NCI-H1048 (cell line): ENCODE measurements at regions not wholly inside any gene's neighbourhood (a gene's known extent, or its start where the extent isn't known, plus 50 kb on each side); places are given as distances from the start of the nearest gene placed in this dataset.
"Not testable (repeated sequence)": the region's sequence is repeated elsewhere in the genome, so short reads cannot be mapped to it uniquely, and the experiment has no call there.

ENCODE experiments used
- DNase-seq: peaks from one replicate; lab custom pipeline; 2025; lab: John Stamatoyannopoulos, UW

DNA sequence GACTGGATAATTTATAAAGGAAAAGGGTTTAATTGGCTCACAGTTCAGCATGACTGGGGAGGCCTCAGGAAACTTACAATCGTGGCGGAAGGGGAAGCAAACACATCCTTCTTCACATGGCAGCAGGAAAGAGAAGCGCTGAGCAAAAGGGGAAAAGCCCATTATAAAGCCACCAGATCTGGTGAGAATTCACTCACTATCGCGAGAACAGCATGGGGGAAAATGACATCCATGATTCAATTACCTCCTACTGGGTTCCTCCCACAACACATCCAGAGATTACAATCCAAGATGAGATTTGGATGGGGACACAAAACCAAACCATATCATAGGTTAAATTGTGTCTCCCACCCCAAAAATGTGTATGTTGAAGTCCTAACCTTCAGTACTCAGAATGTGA is 491.7 kb downstream of the SETD4 start:
- no peak for DNase-seq

DNA sequence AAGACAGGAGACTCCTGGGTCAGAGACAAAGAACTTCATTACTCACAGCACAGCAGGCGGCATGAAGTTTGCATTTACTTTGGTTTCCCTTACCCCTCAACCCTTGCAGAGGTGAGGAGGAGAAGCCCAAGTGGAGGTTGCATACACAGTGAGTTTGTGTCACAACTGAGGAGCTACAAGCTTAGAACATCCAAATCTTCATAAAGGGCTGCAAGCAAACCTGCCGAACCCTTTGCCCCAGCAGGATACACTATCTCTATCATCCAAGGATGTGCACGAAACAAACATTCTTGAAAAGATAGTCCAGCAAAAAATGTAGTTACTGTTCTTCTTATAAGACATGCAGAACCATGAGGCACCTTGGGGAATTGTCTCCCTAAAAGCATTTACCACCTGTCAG is 493.5 kb downstream of the SETD4 start:
- DNase-seq, result no peak

DNA sequence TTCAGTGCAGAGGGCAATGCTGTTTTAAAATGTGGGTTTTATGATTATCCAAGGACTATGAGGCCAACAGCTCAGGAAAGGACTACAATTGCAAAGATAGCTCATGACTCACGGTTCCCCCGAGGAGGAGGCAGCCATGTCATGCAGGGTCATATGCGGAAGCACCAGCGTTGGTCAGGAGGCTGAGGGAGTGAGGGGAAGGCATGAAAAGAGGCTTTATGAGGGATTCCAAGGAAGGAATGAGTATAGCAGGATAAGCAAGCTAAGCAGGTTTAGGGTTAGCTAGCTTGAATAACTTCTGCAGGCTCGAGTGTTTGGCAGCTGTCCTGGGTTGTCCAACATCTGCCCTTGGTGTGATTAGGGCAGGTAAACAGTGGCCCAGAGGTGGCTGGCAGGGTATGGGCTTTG is 495.1 kb downstream of the SETD4 start:
- DNase-seq, result no peak

DNA sequence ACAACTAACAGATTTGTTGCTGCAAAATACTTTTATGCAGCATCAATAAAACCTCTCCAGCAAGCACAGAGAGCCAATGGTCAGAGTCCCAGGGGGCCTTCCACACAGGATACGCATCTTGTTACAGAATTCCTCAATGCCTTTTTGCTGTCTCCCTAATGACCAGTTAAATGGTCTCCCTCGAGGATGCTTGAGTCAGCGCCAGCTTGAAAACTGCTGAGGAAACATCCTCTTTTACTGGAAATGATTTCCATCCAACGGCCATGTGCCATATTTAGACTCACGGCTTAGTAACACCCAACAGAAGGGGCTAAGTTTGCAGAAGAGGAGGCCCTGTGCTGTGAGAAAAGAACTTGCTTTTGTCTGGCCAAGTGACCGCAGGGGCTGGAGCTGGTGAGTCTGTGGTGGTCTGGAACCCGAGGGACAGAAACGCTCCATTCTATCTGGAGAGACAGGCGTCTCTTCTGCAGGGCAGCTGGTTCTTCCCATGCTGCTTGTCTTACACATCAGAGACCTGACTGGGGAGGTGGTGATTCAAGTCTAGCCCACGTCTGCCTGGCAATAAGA is 496.4 kb downstream of the SETD4 start:
- DNase-seq, result no peak

DNA sequence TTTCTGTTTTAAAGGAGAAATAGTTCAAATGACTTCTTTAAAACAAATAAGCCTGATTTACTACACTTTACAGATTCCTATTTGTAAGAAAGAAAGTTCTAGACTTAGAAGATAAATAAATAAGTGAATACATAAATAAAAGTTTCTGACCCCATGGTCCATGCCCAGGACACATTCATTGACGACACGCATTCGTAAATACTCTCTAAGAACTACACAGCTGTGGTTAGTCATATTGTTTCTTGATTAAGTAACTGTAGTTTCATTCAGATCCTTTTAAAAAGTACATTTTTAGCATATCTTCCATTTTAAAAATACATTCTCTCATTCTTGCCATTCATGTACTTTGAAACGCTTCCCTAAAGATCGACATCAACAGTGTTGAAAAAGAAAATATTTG is 497.4 kb downstream of the SETD4 start:
- DNase-seq, result no peak

DNA sequence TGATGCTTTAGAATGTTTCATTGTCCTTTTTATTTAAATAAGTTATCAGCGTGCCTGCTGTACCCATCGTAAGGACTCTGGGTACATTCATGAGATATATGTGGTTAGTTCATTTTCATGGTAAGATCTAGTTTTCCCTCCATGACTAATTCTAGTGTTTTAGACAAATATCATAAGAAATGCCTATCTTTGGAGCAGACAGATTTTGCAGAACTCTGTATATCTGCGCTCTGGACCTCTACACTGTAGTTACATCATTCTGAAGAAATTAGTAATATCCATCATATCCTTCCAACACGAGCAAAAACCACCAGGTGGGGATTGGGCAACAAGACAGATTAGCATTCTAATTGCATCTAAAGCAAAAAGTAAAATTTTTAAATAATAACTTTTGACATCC is 499.2 kb downstream of the SETD4 start:
- no peak for DNase-seq

DNA sequence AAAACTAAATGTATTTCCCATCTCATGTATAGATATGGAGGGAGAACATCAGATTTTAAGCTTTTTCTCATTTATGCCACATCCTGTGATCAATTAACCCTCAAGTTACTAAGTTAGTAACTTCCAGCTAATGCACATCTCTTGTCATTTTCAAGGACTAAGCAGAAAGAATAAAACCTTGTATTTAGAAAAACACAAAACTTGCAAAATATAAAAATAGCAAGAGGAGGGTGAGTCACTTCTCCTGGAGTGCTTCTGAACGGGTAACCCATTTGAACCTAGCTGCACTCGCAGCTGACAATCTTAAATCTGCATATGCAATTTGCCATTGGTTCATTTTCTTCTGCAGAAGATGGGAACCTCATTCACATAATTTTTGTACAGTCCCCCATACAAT is 500.5 kb downstream of the SETD4 start:
- DNase-seq, result no peak

DNA sequence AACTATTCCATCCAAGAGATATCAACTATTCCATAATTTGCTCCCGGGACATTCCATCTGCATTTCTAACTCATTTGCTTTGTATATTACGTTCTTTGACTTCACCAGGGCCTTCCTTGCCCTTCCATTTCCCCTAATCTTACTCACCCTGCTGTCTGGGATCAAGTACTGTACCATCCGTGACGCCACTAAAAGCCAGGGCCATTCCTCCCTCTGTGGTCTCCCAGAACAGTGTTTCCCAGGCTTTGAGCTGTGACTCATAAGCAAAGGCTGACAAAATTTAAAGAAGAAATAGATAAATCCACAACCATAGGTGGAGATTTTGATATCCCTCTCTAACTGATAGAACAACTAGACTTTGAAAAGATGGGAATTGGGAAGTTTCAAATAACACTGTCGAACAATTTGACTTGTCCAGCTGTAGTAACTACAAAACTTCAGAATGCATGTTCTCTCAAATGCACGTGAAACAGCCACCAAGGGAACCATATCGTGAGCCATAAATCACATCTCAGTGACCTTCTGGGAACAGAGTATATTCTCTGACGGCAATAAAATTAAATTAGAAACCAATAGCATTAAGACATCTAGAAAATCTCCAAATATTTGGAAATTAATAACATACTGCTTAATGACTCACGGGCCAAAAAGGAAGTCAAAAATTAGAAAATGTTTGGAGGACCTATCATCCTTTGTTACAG is 501.0 kb downstream of the SETD4 start:
- DNase-seq, result no peak

DNA sequence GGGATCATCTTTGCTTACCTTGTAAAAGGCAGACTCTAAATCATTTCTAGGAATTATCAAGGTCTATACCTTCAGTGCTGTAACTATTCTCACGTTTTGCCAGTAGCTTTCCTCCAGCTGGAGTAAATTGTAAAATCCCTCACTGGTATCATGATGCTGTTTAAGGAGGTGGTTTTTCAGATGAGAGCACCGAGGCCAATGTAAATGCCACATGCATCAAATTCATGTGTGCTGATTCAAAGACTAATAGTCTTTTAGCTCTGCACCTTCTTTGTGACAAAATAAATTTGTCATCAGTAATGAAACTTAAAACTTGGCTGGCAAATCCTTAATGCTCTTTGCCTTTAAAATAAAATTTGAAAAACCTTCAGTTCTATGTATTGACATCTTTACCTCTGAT is 503.8 kb downstream of the SETD4 start:
- DNase-seq, result no peak

DNA sequence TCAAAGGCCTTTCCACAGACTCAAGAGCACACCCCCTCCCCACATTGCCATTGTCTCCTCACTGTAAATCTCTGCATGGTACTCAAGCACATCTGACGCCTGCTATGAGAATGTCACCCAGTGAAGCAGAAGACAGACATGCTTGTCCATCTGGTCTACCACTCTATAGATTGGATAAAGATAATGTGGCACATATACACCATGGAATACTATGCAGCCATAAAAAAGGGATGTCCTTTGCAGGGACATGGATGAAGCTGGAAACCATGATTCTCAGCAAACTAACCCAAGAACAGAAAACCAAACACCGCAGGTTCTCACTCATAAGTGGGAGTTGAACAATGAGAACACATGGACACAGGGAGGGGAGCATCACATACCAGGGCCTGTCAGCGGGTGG is 503.4 kb upstream of the RUNX1 start:
- DNase-seq, result not testable (repeated sequence)

DNA sequence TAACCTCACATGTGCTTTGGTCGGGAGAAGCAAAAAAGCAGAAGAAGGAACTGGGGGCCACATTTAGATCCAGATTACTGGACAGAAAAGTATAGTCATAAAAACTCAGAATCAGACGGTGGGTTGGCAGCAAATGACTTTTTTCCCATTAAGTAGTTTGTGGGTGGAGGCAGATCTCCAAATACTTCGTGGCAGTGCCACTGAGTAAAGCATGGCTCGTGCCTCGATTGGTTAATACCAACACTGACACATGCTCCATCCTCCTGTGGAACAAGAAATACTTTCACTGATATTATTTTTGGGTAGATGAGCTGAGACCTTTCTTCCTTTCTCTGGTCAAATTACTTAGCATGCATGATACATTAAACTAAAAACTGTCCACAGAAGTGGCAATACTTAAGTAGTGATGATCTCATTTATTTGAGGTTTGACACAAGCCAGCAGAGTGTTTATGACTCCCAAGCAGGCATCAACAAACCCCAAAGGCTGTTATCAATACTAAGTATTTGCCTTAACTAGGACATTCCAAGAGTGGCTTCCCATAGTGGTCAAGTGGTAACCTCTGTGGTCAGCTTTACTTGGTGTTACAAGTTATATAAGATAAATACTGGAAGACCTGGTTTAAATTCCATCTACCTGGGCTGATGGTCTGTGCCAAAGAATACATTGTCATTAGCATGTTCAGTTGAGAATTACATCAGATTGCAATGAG is 500.0 kb upstream of the RUNX1 start:
- no peak for DNase-seq

DNA sequence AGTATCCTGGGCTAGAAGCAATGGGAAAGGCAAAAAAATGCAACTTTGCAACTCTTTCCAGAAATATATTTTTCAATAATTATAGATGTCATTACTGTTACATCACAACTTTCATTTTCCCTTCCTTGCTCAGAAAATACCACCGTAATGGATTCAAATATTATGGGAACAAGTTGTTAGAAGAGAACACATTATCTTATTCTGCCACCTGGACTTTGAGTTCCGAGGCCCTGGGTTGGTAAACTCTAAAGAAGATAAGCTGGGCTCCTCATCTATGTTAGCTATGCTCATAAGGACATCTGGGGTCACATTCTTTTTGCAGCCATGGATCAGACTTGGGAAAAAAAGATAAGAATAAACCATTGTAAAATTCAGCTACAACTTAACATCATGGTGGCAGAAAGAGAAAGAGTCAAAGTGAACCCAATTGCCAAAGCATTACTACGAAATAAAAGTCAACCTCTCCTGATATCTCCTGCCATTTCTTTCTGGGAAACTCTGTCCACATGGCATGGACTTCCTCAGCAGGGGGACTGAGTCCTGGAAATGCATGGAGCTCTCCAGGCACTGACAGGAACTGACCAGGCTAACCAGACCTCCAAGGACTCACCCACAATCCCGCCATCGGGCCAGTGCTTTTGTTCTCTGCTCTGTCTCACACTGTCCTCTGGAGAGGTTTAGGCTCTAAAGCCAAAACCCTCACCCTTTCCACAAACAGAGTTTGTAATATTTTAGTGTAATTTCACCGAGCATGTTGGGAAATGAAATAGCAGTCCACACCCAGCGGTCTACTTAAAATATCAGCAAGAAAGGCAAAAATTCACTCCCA is 499.1 kb upstream of the RUNX1 start:
- no peak for DNase-seq

DNA sequence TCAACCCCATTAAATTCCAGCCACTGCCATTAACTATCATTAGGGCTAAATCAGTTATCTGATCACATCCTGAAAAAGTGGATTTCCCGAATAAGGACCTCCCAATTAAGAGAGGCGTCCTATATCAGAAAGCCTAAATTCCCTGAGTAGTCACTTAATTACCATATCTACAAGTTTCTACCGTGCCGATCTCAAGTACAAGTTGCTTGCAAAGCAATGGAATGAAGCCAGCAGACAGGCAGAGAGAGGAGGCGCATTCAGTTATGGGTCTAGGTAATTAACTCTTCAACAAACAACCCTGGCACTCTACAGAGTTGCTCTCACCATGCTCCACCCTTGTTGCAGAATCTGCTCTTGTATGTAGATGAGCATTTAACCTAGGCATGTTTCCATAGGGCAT is 494.6 kb upstream of the RUNX1 start:
- no peak for DNase-seq

DNA sequence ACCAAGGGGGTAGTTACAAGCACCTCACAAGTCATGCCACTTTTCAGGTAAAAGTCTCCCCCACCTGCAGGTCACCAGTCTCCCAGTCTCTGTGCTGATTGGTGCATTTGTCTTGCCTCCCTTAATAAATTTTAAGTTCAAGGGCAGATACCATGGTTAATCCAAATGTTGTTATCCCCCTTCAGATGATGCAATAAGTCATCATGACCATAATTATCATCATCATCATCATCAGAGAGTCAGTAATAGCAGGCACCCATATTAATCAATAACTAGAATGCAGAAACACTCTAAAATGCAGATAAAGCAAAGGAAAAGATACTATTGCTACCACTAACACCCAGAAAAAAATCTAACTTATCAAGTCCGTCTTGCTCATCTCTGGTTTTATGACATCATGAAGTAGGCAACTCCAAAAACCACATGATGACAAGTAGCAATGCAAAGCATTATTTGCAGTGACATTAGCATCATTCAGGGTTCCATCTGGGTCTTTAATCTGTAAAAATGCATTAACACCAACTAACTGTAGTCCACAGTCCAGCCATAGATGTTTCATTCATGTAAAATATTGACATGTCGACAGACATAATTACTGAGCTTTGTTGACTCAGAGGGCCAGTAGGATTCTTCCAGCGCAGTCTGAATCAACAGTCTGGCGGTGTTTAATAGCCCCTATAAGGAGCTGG is 492.0 kb upstream of the RUNX1 start:
- DNase-seq, result no peak

DNA sequence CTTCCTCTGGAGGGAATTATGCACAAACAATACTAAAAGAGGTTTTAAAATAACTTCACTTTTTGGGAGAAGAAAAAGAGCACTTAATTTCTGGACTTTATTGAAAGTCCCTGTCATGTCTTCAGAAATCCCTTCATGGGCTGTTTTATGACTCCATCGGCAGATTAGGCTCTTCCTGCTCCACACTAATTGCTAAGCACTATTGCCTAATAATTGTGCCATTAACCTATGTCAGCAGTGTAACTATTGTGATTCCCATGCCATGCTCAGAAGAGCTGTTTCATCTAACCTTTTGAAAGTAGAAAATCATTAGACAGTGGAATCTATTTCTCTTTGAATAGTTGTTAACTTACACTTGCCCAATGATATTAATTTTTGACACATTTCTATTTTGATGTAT is 489.3 kb upstream of the RUNX1 start:
- DNase-seq, result no peak

DNA sequence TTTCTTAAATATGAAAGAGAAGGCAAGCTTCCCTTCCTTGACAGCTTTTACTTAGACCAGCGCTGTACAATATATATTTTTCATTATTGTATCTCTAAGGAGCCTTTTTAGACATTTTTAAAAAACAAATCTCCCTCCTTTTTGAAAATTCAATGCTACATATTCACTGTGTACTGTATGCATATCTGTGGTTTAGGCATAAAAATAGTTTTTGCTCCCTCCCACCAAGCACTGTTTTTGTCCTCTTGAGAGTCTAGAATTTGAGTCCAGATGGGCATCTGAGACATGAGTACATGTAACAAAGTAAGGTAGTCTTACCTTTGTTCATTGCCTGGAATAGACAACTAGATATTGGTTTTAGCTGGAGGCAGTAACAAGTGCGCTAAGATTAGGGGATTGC is 488.5 kb upstream of the RUNX1 start:
- no peak for DNase-seq

DNA sequence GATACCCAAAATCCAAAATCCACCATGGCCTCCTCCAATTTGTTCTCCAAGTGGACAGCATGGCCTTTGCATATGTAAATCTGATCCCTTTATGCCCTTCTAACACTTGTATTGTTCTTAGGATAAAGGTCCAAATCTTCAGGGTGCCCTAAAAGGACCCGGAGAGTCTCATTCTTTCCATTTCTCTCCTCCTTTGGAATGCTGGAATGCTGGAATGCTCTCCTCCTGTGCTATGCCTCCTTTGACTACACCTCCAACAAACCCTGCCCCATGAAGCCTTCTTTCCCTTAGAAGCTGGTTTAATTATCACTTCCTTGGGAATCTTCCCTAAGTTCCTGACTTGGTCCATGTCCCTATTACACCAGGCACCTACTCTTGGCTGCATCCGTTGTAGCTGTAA is 484.8 kb upstream of the RUNX1 start:
- DNase-seq, result no peak

DNA sequence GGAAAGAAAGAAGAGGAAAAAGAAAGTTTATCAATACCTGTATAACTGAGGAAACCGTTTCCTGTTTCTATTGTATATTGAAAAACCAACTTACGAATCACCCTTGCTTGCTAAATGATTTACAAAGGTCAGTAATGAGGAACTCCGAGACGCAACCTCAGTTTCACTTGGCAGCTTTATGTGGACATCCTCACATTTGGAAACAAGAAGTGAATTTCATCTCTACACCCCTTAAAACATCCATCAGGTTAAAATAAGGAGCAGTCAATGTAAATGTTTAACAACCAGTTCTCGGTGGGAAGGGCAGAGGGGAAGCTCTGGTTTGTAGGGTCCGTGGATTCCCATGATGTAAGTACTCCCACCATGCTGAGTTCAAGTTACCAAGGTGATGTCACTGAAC is 481.7 kb upstream of the RUNX1 start:
- no peak for DNase-seq

DNA sequence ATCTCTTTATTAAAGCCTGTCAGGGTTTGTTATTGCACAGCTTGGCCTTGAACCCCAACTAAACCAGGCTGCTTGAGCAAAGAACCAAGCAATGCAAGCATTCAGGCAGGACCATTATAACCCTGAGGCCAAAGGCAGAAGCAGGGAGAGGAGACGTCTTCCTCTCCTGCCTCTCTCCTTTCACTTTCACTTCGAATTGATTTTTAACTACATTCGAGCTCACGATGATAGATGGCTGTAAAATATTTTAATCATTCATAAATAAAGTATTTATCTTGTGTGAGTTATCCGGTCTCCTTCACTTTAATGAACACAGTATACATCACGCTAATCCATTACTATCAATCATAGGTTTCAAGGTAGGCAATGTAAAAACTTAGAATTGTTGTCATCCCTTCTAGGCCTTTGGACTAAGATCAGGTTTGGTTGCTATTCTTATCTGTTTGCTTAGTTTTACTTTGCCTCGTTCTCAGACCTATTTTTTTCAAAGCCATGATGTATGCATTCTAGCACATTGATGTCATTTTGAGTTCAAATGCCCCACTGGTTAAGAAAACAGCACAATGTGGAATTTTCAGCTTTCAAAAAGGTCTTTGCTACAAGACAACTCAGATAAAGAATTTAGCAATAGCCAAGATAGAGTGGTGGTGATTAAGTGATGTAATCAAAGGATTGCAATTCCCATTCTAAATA is 480.2 kb upstream of the RUNX1 start:
- no peak for DNase-seq

DNA sequence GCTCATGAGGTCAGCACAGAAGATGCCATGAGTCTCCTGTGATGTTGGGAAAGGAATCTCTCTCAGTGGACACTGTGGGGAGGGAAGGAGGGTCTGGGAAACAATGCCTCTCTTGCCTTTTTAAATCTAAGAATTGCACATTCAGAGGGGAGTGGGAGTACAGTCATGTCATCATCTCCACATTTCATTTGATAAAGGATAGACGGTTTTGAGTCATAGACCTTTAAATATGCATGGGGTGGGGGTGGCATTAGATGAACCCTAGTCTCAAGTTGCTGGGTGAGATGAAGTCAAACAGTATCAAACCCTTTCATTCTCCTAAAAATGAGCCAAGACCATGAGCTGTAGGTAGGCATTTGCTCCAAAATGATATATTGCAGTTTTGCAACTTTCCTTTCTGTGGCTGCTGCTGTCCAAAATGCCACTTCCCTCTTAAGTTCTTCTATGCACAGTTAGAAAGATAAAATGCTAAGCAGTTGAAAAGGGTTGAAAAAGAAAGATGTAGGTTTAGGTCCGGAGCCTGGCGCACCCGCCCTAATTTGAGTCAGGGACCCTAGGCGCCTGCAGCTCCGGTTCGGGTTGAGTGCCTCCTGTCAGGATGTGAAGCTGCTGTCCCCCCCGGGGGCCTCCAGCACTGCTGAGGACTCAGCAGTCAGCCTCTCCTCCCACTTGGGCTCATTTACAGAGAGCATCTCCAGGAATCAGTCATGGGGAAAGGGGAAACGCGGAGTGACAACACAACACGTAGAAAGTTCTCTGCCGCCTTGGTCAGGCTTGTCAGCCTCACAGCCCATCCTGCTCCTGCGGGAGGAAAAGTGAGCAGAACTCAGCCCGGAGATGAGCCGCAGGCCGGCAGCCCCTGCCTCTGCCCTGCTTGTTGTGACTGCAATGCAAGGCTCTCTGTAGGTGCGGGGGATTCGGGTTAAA is 479.3 kb upstream of the RUNX1 start:
- no peak for DNase-seq
